ENCODE measurements at regions not wholly inside any gene's neighbourhood (a gene's known extent, or its start where the extent isn't known, plus 50 kb on each side); places are given as distances from the start of the nearest gene placed in this dataset.

DNA sequence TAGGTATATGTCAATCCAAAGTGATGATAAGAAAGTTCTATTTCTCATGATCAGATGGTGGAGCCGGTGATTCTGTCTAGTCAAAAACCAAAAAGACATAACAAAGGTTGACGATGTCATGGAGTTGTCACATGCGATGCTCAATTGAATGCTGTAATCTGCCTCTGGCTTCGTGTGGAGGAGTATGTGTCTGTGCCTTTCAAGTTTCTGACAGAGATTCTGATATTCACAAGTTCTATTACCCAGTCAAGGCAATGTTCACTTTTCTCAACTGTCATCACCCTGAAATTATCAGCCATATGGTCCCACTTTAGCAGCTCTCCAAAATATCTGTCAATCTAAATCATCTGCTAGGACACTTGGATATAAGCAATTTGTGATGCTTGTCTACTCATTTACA is 367.6 kb upstream of the PRR20A start:
- TF ChIP-seq, protein P1, sequence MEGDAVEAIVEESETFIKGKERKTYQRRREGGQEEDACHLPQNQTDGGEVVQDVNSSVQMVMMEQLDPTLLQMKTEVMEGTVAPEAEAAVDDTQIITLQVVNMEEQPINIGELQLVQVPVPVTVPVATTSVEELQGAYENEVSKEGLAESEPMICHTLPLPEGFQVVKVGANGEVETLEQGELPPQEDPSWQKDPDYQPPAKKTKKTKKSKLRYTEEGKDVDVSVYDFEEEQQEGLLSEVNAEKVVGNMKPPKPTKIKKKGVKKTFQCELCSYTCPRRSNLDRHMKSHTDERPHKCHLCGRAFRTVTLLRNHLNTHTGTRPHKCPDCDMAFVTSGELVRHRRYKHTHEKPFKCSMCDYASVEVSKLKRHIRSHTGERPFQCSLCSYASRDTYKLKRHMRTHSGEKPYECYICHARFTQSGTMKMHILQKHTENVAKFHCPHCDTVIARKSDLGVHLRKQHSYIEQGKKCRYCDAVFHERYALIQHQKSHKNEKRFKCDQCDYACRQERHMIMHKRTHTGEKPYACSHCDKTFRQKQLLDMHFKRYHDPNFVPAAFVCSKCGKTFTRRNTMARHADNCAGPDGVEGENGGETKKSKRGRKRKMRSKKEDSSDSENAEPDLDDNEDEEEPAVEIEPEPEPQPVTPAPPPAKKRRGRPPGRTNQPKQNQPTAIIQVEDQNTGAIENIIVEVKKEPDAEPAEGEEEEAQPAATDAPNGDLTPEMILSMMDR (conservative IDR thresholded peaks at IDR 0.05; ENCODE audit: low read depth, low read length), result no peak
- no peak for TF ChIP-seq EZH2 (IDR thresholded peaks at IDR 0.05; ENCODE audit: low read length, unreplicated experiment)

All from PC-3 (cell line).